Left ventricle myocardium inferior (tissue), 1 donor: ENCODE measurements at regions not wholly inside any gene's neighbourhood (a gene's known extent, or its start where the extent isn't known, plus 50 kb on each side); places are given as distances from the start of the nearest gene placed in this dataset.

ENCODE experiments used
- DNase-seq: peaks from one replicate; pipeline ENCODE4 v3.0.0-alpha.2; 2020
- H3K27ac ChIP-seq: fragments of 200-600 bp; replicated peaks from 2 replicates; pipeline ENCODE4 v1.8.0; 2021
- H3K27me3 ChIP-seq: fragments of 200-600 bp; 2 replicates; pipeline ENCODE4 v1.8.0; 2021; ENCODE audit warnings: low read depth
- H3K36me3 ChIP-seq: fragments of 200-600 bp; 2 replicates; pipeline ENCODE4 v1.8.0; 2021
- H3K4me1 ChIP-seq: fragments of 200-600 bp; 2 replicates; pipeline ENCODE4 v1.8.0; 2021
- H3K4me3 ChIP-seq: fragments of 200-600 bp; 2 replicates; pipeline ENCODE4 v1.8.0; 2021; ENCODE audit warnings: mild to moderate bottlenecking, moderate library complexity
- H3K9me3 ChIP-seq: fragments of 200-600 bp; replicated peaks from 2 replicates; pipeline ENCODE4 v1.8.0; 2021
- CTCF ChIP-seq: fragments of 200-600 bp; IDR thresholded peaks from 2 replicates; pipeline ENCODE4 v1.8.0; 2021; ENCODE audit warnings: antibody characterized with exemption, mild to moderate bottlenecking, borderline replicate concordance
- intact Hi-C: fragments of 100-400 bp; cut with micrococcal nuclease; formaldehyde crosslinking; loops from one replicate; pipeline ENCODE4 v1.11.0; 2022
- donor health status: DM: no; HTN: yes; CAD: no; lungs with severe emphysema.

- DNase-seq = no peak
- Histone ChIP-seq H3K9me3 (no peaks in the 10 kb centered on the region), H3K36me3 (no peaks in the 10 kb centered on the region), H3K4me1 (no peaks in the 10 kb centered on the region), H3K27ac (no peak overlapping the region), H3K27me3 (peaks cover 14% of the 10 kb centered on the region), H3K4me3 (no peak overlapping the region)
- intact Hi-C loops = no loop called here
- TF ChIP-seq CTCF = no peak
Observed at GRCh38 chr9:12625844-12626243, 67.3 kb upstream of the TYRP1 start.

- no peak for TF ChIP-seq CTCF
- Histone ChIP-seq H3K27ac (no peak overlapping the region), H3K4me3 (no peak overlapping the region), H3K4me1 (no peaks in the 10 kb centered on the region), H3K27me3 (peaks cover 14% of the 10 kb centered on the region), H3K36me3 (no peaks in the 10 kb centered on the region), H3K9me3 (no peaks in the 10 kb centered on the region)
- no peak for DNase-seq
- intact Hi-C loops = no loop called here
Observed at GRCh38 chr9:12627096-12627495, 66.1 kb upstream of the TYRP1 start.

- Histone ChIP-seq H3K36me3 (no peaks in the 10 kb centered on the region), H3K4me1 (no peaks in the 10 kb centered on the region), H3K4me3 (no peak overlapping the region), H3K27ac (no peak overlapping the region), H3K9me3 (no peaks in the 10 kb centered on the region), H3K27me3 (peaks cover 14% of the 10 kb centered on the region)
- TF ChIP-seq CTCF = no peak
- intact Hi-C loops = no loop called here
- DNase-seq = no peak
Observed at GRCh38 chr9:12628546-12628945, 64.6 kb upstream of the TYRP1 start.

- Histone ChIP-seq H3K4me1 (no peaks in the 10 kb centered on the region), H3K27me3 (peaks cover 14% of the 10 kb centered on the region), H3K9me3 (no peaks in the 10 kb centered on the region), H3K36me3 (no peaks in the 10 kb centered on the region), H3K27ac (no peak overlapping the region), H3K4me3 (no peak overlapping the region)
- DNase-seq = no peak
- intact Hi-C loops = no loop called here
- TF ChIP-seq CTCF = no peak
Observed at GRCh38 chr9:12629067-12629466, 64.1 kb upstream of the TYRP1 start.

GRCh38 chr9:12631866-12632265 lies 61.3 kb upstream of the TYRP1 start:
- Histone ChIP-seq H3K4me1 (no peaks in the 10 kb centered on the region), H3K4me3 (no peak overlapping the region), H3K9me3 (no peaks in the 10 kb centered on the region), H3K27me3 (peaks cover 14% of the 10 kb centered on the region), H3K27ac (no peak overlapping the region), H3K36me3 (no peaks in the 10 kb centered on the region)
- no peak for TF ChIP-seq CTCF
- no peak for DNase-seq
- intact Hi-C loops = no loop called here
